ENCODE measurements at regions not wholly inside any gene's neighbourhood (a gene's known extent, or its start where the extent isn't known, plus 50 kb on each side); places are given as distances from the start of the nearest gene placed in this dataset.
"Not testable (repeated sequence)": the region's sequence is repeated elsewhere in the genome, so short reads cannot be mapped to it uniquely, and the experiment has no call there.

DNA sequence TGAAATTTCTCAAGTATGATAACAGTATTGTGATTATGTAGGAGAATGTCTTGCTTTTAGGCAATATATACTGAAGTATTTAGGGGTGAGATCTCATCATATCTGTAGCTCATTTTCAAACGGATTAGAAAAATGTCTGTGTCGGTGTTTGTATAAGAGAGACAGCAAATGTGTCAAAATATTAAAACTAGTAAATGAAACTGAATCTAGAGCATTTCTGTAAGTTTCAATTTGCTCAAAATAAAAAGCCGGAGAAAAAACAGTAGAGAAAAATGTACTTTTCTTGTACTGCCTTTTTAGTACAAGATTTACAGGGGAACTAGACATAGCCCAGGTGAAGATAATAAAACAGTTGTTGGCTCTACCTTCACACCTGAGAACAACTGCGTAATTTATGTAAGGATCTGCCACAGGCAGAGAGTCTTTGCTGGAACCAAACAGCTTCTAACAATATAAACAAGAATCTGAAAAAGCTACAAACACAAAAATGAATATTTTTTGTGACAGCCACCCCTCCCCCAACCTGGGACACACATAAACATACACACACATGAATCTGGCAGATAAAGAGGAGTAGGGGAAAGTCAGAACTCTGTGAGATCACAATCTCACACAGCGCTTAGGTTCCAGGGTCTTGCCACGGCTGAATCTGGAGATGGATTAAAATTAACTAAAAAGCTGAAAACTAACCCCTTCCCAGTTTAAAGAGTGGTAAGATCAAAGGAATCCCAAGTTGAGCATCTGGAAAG is 153.3 kb downstream of the AVL9 start:
- DNase-seq (ENCODE audit: low read depth): no peak

DNA sequence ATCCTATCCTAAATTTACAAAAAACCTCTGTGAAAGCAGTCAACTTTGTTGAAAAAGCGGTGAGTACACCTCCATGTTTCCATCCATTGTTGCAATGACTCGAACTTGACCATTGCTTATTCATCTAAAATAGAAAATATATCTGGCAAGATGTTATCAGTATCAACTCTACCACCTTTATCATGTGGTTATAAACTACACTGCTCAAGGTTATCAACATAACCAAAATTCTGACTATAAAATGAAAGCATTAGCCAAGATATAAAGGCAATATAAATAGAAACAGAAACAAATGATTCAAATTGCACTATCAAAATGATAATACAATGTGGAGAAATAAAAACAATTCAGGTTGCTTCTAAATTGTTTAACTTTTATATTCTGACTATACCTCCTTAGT is 150.0 kb downstream of the AVL9 start:
- DNase-seq (ENCODE audit: low read depth): not testable (repeated sequence)

DNA sequence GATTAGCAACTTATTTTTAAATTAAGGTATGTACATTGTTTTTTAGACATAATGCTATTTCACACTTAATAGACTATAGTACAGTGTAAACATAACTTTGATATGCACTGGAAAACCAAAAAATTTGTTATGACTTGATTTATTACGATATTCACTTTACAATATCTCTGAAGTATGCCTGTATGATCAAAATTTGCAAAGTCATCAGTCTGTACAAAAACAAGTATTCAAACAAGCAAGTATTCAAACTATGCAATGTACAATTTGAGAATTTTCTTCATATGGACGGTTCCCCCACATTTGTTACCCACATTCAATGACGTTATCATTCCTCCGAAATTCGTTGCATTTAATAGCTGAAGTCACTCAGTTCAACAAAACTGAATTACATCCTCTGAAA is 147.9 kb downstream of the AVL9 start:
- DNase-seq (ENCODE audit: low read depth): no peak

DNA sequence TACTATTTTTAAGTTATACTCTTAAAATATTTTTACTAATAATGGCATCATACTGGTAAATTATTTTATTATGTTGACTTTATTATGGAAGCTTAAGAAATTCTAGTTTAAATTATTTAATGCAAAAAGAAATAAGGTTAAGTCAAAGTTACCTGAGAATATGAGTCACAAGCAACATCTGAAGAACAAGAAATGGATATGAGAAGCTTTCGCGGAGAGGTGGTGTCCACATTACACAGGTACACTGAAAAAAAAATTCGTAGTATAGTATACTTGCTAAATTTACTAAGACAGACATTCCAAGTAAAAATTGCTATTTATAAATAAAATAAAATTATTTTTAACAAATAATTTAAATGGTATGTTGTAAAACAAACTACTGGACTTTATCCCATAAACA is 143.8 kb downstream of the AVL9 start:
- no peak for DNase-seq (ENCODE audit: low read depth)

DNA sequence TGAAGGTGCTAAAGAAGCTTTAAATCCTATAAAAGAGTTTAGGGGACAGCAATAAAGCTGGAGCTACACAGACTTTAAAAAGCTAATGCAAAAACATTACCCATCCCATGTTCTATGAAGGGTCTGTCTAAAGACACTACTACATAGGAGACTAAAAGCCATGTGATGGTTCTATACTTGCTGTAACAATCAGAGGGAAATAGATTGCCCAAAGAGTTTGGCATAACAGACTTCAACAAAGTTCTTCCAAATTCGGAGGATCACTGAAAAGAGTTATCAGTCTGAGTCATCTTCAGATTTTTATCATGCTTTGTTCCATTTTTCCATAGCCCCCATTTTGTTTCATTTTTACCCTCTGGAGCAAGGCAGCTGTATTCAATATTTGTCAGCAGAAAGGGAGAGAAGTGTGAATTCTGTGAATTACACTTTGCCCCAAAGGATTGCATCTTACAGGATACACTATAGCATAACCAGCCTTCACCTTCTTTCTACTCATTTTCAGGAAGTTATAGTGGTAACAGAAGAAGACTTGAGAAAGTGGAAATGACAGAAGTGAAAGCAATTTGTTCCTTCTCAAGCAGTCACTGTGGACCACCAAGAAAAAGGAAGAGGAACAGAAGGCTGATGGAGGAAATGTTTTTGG is 143.3 kb downstream of the AVL9 start:
- DNase-seq (ENCODE audit: low read depth): not testable (repeated sequence)

All from ELR (cell line).